MM.1S (cell line): ENCODE measurements at regions not wholly inside any gene's neighbourhood (a gene's known extent, or its start where the extent isn't known, plus 50 kb on each side); places are given as distances from the start of the nearest gene placed in this dataset.

ENCODE experiments used
- DNase-seq: peaks from one replicate; pipeline ENCODE4 v3.0.0-alpha.2; 2015
- H2AFZ ChIP-seq: fragments of 300-600 bp; sonication (generic); 2 replicates; pipeline ENCODE4 v1.6.0; 2016; ENCODE audit warnings: antibody characterized with exemption, low read length
- H3F3A ChIP-seq: fragments of 300-600 bp; sonication (generic); 2 replicates; pipeline ENCODE4 v1.6.1; 2016; ENCODE audit warnings: mild to moderate bottlenecking, antibody characterized with exemption, low read length, moderate library complexity, mixed read lengths; ENCODE audit not compliant: insufficient read depth
- H3K27ac ChIP-seq: fragments of 300-600 bp; sonication (generic); 2 replicates; pipeline ENCODE4 v1.5.1; 2016; ENCODE audit warnings: mild to moderate bottlenecking, low read length
- H3K27me3 ChIP-seq: fragments of 300-600 bp; sonication (generic); replicated peaks from 2 replicates; pipeline ENCODE4 v1.6.0; 2016; ENCODE audit warnings: low read length; ENCODE audit not compliant: insufficient read depth
- H3K36me3 ChIP-seq: fragments of 300-600 bp; sonication (generic); replicated peaks from 2 replicates; pipeline ENCODE4 v1.6.1; 2016; ENCODE audit warnings: mild to moderate bottlenecking, low read length, mixed read lengths; ENCODE audit not compliant: insufficient read depth
- H3K4me1 ChIP-seq: fragments of 300-600 bp; sonication (generic); 2 replicates; pipeline ENCODE4 v1.6.1; 2016; ENCODE audit warnings: low read length, mixed read lengths
- H3K4me2 ChIP-seq: fragments of 300-600 bp; sonication (generic); 2 replicates; pipeline ENCODE4 v1.6.0; 2016; ENCODE audit warnings: low read depth, low read length
- H3K4me3 ChIP-seq: fragments of 300-600 bp; sonication (generic); 2 replicates; pipeline ENCODE4 v1.5.1; 2016; ENCODE audit warnings: low read length, mixed read lengths
- H3K79me2 ChIP-seq: fragments of 300-600 bp; sonication (generic); 2 replicates; pipeline ENCODE4 v1.6.1; 2016; ENCODE audit warnings: mixed run types, low read length, mixed read lengths
- H3K9ac ChIP-seq: fragments of 300-600 bp; sonication (generic); 2 replicates; pipeline ENCODE4 v1.6.1; 2016; ENCODE audit warnings: low read length, mixed read lengths
- H3K9me2 ChIP-seq: fragments of 300-600 bp; sonication (generic); replicated peaks from 2 replicates; pipeline ENCODE4 v1.6.1; 2016; ENCODE audit warnings: mild to moderate bottlenecking, low read length, mixed read lengths; ENCODE audit not compliant: insufficient read depth
- H3K9me3 ChIP-seq: fragments of 300-600 bp; sonication (generic); replicated peaks from 2 replicates; pipeline ENCODE4 v1.6.1; 2016; ENCODE audit warnings: mild to moderate bottlenecking, low read length, mixed read lengths; ENCODE audit not compliant: insufficient read depth
- H4K20me1 ChIP-seq: fragments of 300-600 bp; sonication (generic); 2 replicates; pipeline ENCODE4 v1.6.1; 2016; ENCODE audit warnings: mild to moderate bottlenecking, low read length, moderate library complexity, mixed read lengths; ENCODE audit not compliant: insufficient read depth
- CTCF ChIP-seq: fragments of 300-600 bp; sonication (generic); IDR thresholded peaks from 2 replicates; pipeline ENCODE4 v1.5.1; 2016; ENCODE audit warnings: antibody characterized with exemption, low read length, mixed read lengths
- EZH2 ChIP-seq: fragments of 300-600 bp; sonication (generic); optimal IDR thresholded peaks from 2 replicates; pipeline ENCODE3; 2017; ENCODE audit warnings: low read depth, mild to moderate bottlenecking, antibody characterized with exemption, low read length, mixed read lengths
- EZH2phosphoT487 ChIP-seq: fragments of 300-600 bp; sonication (generic); IDR thresholded peaks from 2 replicates; pipeline ENCODE4 v1.6.1; 2018; ENCODE audit warnings: antibody characterized with exemption, low read length

- Histone ChIP-seq H3K4me3 (no peak overlapping the region), H2AFZ (no peak overlapping the region), H3K27ac (no peak overlapping the region), H3K9ac (no peak overlapping the region), H3K9me3 (no peaks in the 10 kb centered on the region), H3K27me3 (no peaks in the 10 kb centered on the region), H3K9me2 (no peaks in the 10 kb centered on the region), H3K4me2 (no peak overlapping the region), H3K36me3 (no peaks in the 10 kb centered on the region), H3K79me2 (no peaks in the 10 kb centered on the region), H4K20me1 (no peaks in the 10 kb centered on the region), H3F3A (no peaks in the 10 kb centered on the region), H3K4me1 (no peaks in the 10 kb centered on the region)
- TF ChIP-seq CTCF (no peak), EZH2phosphoT487 (no peak), EZH2 (no peak)
- DNase-seq = no peak
Measured at GRCh38 chr2:16318474-16319195, 347.0 kb downstream of the CYRIA start.

GRCh38 chr2:16318051-16318450, 347.6 kb downstream of the CYRIA start:
- Histone ChIP-seq H3K27ac (no peak overlapping the region), H3K79me2 (no peaks in the 10 kb centered on the region), H2AFZ (no peak overlapping the region), H3K36me3 (no peaks in the 10 kb centered on the region), H3K9ac (no peak overlapping the region), H3K4me3 (no peak overlapping the region), H3K4me2 (no peak overlapping the region), H3K27me3 (no peaks in the 10 kb centered on the region), H3F3A (no peaks in the 10 kb centered on the region), H3K4me1 (no peaks in the 10 kb centered on the region), H4K20me1 (no peaks in the 10 kb centered on the region), H3K9me3 (no peaks in the 10 kb centered on the region), H3K9me2 (no peaks in the 10 kb centered on the region)
- TF ChIP-seq EZH2phosphoT487 (no peak), EZH2 (no peak), CTCF (no peak)
- DNase-seq = no peak

- no peak overlapping the region for H2AFZ ChIP-seq
- H3K79me2 ChIP-seq = no peaks in the 10 kb centered on the region
- no peaks in the 10 kb centered on the region for H3F3A ChIP-seq
- H3K9me2 ChIP-seq = no peaks in the 10 kb centered on the region
- DNase-seq = no peak
- no peaks in the 10 kb centered on the region for H3K27me3 ChIP-seq
- TF ChIP-seq EZH2 = no peak
- no peak for TF ChIP-seq EZH2phosphoT487
- TF ChIP-seq CTCF = no peak
- no peaks in the 10 kb centered on the region for H3K36me3 ChIP-seq
- no peak overlapping the region for H3K9ac ChIP-seq
- H3K4me1 ChIP-seq = no peaks in the 10 kb centered on the region
- no peak overlapping the region for H3K4me3 ChIP-seq
- H3K27ac ChIP-seq = no peak overlapping the region
- no peak overlapping the region for H3K4me2 ChIP-seq
- no peaks in the 10 kb centered on the region for H3K9me3 ChIP-seq
- no peaks in the 10 kb centered on the region for H4K20me1 ChIP-seq
Measured at GRCh38 chr2:16317211-16317830, 348.3 kb downstream of the CYRIA start.
